NCI-H2029 treated with DMSO at 0.1 percent for 48 hours (cell line): ENCODE measurements at regions not wholly inside any gene's neighbourhood (a gene's known extent, or its start where the extent isn't known, plus 50 kb on each side); places are given as distances from the start of the nearest gene placed in this dataset.
"Not testable (repeated sequence)": the region's sequence is repeated elsewhere in the genome, so short reads cannot be mapped to it uniquely, and the experiment has no call there.

Experiments
- DNase-seq: peaks from one replicate; lab custom pipeline; 2025; lab: John Stamatoyannopoulos, UW

- no peak for DNase-seq
Observed at GRCh38 chr5:91584352-91584751, 201.2 kb upstream of the ARRDC3 start.

- not testable (repeated sequence) for DNase-seq
Observed at GRCh38 chr5:91566012-91566411, 182.9 kb upstream of the ARRDC3 start.

GRCh38 chr5:91562922-91563321 lies 179.8 kb upstream of the ARRDC3 start:
- DNase-seq, result no peak

- no peak for DNase-seq
Observed at GRCh38 chr5:91541696-91542095, 158.6 kb upstream of the ARRDC3 start.

- no peak for DNase-seq
Observed at GRCh38 chr5:91538179-91538578, 155.1 kb upstream of the ARRDC3 start.

- no peak for DNase-seq
Observed at GRCh38 chr5:91535499-91535898, 152.4 kb upstream of the ARRDC3 start.

- DNase-seq, result no peak
Observed at GRCh38 chr5:91534332-91534731, 151.2 kb upstream of the ARRDC3 start.

- DNase-seq, result no peak
Observed at GRCh38 chr5:91532779-91533178, 149.7 kb upstream of the ARRDC3 start.

- DNase-seq, result no peak
Observed at GRCh38 chr5:91532281-91532680, 149.2 kb upstream of the ARRDC3 start.

GRCh38 chr5:91528831-91529230 lies 145.7 kb upstream of the ARRDC3 start:
- DNase-seq, result peak; percentile 44

- DNase-seq, result no peak
Observed at GRCh38 chr5:91521785-91522184, 138.7 kb upstream of the ARRDC3 start.

- no peak for DNase-seq
Observed at GRCh38 chr5:91521334-91521733, 138.2 kb upstream of the ARRDC3 start.

GRCh38 chr5:91514400-91514799 lies 131.3 kb upstream of the ARRDC3 start:
- no peak for DNase-seq

- no peak for DNase-seq
Observed at GRCh38 chr5:91503321-91503720, 120.2 kb upstream of the ARRDC3 start.

GRCh38 chr5:91500758-91501157 lies 117.6 kb upstream of the ARRDC3 start:
- DNase-seq, result no peak

- DNase-seq, result peak; percentile 44
Observed at GRCh38 chr5:91499943-91500531, 116.9 kb upstream of the ARRDC3 start.

- no peak for DNase-seq
Observed at GRCh38 chr5:91495699-91496098, 112.6 kb upstream of the ARRDC3 start.

GRCh38 chr5:91494447-91494996 lies 111.4 kb upstream of the ARRDC3 start:
- no peak for DNase-seq

GRCh38 chr5:91493086-91493485 lies 110.0 kb upstream of the ARRDC3 start:
- no peak for DNase-seq

GRCh38 chr5:91491229-91491628 lies 108.1 kb upstream of the ARRDC3 start:
- DNase-seq, result no peak

GRCh38 chr5:91490316-91490715 lies 107.2 kb upstream of the ARRDC3 start:
- no peak for DNase-seq

- no peak for DNase-seq
Observed at GRCh38 chr5:91487420-91487819, 104.3 kb upstream of the ARRDC3 start.

GRCh38 chr5:91486638-91487037 lies 103.5 kb upstream of the ARRDC3 start:
- no peak for DNase-seq

GRCh38 chr5:91484662-91485061 lies 101.5 kb upstream of the ARRDC3 start:
- DNase-seq, result no peak
